Stimulated activated CD8-positive, alpha-beta memory T cell treated with anti-CD3 and anti-CD28 coated beads, Interleukin-12 subunit alpha, Interleukin-12 subunit beta, amount 100 ng/mL, for 4 hours (primary cell): ENCODE measurements at regions not wholly inside any gene's neighbourhood (a gene's known extent, or its start where the extent isn't known, plus 50 kb on each side); places are given as distances from the start of the nearest gene placed in this dataset.

Experiments used
- DNase-seq: peaks from one replicate; pipeline ENCODE4 v3.0.0-alpha.2; 2020; ENCODE audit warnings: low read depth

DNA sequence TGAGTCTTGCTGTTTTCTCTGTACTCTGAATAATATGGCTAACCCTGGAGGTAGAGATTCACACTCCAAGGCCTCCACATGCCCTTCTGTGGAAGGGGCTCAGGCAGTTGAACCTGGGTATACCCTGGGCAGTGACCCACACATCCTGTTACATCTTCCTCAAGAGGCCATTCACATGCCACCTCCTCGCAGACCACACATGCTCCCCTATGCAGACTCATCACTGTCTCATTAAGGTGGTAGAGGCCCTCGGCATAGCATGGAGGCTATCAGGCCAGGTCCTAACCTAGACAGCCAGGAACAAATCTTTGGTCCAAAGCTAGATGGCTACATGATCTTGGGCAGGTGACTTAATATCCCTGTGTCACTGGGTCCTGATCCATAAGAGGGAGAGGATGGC lies 363.9 kb upstream of the ZNF507 start:
- no peak for DNase-seq

GRCh38 chr19:31983647-31984046 lies 361.8 kb upstream of the ZNF507 start:
- DNase-seq, result no peak

DNA sequence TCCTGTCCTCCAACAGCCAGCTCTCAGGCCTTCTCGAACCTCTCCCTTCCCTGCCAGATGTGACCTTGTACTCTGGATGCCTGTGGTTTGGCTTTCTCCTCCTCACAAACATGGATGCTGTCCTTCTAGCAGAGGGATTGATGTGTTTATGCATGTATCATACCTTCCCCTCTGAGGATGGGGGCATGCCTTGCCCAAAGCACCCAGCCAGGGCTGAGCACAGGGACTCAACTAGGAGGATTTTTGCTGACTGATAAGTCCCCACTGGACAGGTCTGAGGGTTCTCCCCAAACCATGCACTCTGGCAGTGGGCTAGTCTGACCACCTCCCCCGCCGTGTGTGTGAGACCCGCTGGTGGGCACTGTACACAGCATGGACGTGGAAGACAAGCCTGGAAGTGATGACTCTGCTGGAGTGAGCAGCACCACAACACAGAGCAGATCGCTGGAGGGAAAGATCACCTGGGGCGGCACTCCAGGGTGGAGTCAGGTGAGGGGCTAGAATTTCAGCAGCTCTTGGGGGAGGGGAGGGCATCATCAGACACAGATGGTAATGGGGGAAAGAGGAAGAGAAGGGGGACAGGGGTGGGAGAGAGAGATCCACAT lies 360.3 kb upstream of the ZNF507 start:
- DNase-seq, result no peak

- DNase-seq, result no peak
Measured at GRCh38 chr19:31986951-31987350, 358.5 kb upstream of the ZNF507 start.

DNA sequence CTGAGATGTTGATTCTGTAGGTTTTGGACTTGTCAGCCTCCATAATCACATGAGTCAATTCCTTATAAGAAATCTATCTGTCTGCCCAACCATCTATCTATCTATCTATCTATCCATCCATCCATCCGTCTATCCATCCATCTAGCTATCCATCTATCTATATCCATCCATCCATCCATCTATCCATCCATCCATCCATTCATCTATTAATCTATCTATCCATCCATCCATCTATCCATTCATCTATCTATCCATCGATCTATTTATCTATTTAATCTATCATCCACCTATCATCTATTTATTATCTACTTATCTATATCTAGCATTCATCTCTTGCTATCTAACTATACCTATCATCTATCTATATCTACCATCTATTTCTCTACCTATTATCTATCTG lies 357.2 kb upstream of the ZNF507 start:
- DNase-seq, result no peak

- DNase-seq, result no peak
Measured at GRCh38 chr19:31991984-31992655, 353.3 kb upstream of the ZNF507 start.

DNA sequence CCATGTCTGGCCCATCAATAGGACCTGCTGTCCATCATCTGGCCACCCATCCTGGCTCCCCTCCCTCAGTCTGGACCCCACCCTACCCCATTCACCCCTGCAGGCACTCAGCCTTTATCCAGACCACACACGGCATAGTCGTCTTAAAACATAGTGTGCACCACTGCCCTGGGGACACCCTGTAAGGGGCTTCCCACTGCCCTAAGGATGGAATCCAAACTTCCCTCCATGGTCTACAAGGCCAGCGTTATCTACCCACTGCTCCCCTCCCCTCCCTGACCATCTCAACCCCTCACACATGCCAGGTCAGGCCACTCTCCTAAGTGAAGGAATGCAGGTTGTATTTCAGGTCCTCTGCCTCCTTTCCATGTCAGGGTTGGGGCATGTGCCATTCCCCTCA lies 352.7 kb upstream of the ZNF507 start:
- no peak for DNase-seq

- DNase-seq, result no peak
Measured at GRCh38 chr19:31995546-31995945, 349.9 kb upstream of the ZNF507 start.

DNA sequence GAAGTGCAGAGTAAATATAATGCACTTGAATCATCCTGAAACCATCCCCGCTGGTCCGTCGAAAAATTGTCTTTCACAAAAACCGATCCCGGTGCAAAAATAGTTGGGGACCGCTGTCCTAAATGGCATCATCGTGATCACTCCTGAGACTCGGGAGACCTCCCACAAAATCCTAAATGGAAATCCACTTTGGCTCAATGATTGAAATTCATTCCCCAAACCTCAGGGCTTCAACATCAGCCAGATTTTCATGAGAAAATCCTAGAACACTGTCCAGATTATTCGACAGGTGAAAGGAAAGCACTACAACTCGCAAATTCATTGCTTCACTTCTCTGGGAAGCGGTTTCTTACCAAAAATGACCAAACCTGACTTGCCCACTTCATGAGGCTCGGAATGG lies 335.3 kb upstream of the ZNF507 start:
- no peak for DNase-seq

GRCh38 chr19:32012206-32012605 lies 333.2 kb upstream of the ZNF507 start:
- DNase-seq, result no peak

GRCh38 chr19:32012886-32013631 lies 332.4 kb upstream of the ZNF507 start:
- DNase-seq, result no peak

DNA sequence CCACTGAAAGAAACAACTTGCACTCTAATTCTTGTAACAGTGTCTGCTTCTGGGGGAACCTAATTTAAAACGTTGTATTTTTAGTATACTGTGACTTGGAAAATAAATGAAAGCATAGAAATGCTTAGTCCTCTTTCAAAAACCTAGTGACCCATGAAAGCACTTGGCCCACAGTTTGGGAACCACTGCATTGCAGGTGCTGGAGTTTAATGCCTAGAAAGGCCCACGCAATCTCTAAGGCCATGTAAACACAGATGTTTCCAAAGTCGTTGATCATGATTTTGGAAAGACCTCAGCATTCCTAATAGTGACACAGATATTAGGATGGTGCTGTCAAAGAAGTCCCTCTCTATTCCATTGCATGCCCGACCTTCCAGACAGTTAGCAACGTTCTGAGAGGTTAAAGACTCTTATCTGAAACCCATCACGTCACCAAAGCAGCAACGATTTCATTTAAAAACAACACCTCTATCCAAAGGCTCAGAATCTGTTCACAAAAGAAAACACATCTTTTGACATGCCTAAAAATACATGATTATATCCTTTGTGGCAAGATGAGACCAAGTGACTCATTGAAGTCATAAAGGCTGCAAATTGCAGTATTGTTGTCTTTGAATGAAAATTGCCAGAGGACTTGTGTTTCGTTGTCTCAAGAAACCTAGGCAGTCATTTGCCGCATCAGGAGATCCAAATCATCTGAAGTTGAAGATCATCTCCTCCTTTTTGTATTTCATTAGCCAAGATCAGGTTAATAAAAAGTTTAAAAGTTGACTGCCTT lies 328.0 kb upstream of the ZNF507 start:
- DNase-seq, result no peak

DNA sequence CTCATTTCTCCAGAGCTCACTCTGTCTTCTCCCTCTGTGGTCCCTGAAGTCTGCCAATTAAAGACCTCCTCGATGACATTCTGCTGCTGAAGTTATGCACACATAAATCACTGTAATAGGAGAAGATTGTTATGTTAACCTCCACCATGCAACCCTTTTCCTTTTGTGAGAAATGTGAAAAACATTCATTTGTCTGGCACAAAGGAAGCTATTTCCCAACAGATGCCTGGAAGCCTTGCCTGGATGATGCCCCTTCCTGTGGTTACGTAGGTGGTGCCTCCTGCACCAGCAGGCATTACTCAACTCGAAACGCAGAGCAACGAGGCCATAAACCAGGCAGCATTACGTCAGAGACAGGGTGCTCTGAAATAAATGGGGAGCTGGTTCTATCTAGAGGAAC lies 327.4 kb upstream of the ZNF507 start:
- DNase-seq, result no peak

DNA sequence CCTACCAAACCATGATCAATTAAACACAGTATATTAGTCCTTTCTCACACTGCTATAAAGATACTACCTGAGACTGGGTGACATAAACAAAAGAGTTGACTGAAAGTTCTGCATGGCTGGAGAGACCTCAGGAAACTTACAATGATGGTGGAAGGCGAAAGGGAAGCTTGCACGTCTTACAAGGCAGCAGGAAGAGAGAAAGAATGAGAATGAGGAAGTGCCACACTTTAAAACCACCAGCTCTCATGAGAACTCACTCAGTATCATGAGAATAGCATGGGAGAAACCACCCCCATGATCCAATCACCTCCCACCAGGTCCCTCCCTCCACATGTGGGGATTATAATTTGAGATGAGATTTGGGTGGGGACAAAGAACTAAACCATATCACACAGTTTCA lies 324.9 kb upstream of the ZNF507 start:
- DNase-seq, result no peak

GRCh38 chr19:32022044-32022640 lies 323.3 kb upstream of the ZNF507 start:
- DNase-seq, result no peak

DNA sequence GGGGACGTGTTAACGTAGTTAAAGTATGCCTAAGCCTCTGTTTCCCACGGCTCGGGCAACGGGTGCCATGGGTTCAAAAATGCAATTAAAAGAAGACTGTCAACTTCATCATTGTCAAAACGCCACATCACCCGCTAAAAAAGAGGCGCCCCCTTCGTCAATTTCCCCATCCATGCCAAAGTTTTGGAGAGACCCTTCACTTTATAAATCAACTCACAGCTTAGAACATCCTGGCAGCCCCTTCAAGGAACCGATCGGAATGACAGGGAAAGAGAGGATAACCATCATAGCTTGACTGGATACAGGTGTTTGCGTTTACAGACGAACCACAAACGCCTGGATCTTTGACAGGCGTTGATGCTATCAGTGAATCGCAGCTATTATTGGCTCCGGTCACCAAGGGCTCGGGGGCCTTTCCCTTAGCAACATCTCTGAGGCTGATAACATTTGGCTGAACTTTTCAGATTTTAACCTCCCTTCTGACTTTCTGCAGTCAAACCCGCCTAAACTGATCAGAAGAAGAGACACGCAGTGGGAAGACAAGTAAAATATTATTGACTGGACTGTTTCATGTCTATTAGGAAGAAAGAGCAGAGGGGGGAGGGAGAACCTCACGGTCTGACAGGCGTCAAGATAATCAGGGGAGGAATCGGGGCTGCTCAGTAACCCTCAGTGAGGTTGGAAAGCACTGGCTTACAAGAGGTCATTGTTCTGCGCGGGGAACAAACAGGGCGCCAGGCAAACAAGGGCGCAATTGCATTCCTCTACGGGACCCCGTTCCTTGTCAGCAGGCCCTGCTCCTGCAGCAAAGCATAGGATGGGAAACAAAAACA lies 322.5 kb upstream of the ZNF507 start:
- DNase-seq, result no peak

DNA sequence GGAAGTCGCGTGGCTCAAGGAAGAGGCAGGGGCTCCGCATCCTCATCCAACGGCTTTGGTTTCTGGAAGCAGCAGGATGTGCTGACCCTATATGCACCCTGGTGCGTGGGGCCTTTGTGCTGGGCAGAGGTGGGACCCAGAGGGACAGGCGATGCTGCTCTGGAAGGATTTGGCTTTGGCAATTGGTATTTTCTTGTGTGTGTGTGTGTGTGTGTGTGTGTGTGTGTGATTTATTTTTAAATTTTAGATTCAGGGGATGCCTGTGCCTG lies 321.9 kb upstream of the ZNF507 start:
- no peak for DNase-seq

DNA sequence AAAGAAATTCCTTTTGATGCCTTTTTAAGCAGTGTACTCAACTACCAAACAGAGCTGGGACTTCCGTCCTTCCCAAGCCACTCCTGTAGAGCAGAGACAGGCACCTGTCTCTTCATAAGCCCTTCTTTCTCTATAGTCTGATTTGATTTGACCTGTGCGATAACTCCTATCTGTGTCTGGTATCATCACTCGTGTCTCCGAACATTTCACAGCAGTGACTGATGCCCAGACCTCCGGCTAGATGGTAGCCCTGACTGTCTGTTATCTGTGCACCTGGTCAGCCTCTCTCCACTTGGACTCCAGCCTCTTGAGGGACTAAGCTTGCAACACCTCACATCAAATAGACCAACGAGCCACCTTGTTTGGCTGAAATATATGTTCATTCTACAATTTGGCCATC lies 316.2 kb upstream of the ZNF507 start:
- no peak for DNase-seq

GRCh38 chr19:32032561-32032960 lies 312.8 kb upstream of the ZNF507 start:
- DNase-seq, result no peak

DNA sequence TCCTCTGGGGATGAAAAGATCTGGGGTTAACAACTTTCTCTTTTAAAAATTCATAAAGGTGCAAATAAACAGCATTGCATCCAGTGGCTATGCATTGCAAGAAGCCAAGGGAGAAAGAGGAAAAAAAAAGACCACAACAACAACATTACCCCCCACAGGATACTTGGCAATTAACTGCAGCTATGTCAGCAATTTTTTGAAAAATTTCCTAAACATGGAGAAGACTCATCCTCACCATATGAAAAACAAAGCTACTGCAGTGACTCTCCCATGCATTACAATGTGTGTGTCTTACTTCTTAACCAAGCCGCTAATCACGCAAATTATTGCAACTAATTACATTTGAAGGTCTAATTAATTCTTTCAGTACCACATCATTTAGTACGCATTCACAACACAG lies 309.8 kb upstream of the ZNF507 start:
- DNase-seq, result no peak

DNA sequence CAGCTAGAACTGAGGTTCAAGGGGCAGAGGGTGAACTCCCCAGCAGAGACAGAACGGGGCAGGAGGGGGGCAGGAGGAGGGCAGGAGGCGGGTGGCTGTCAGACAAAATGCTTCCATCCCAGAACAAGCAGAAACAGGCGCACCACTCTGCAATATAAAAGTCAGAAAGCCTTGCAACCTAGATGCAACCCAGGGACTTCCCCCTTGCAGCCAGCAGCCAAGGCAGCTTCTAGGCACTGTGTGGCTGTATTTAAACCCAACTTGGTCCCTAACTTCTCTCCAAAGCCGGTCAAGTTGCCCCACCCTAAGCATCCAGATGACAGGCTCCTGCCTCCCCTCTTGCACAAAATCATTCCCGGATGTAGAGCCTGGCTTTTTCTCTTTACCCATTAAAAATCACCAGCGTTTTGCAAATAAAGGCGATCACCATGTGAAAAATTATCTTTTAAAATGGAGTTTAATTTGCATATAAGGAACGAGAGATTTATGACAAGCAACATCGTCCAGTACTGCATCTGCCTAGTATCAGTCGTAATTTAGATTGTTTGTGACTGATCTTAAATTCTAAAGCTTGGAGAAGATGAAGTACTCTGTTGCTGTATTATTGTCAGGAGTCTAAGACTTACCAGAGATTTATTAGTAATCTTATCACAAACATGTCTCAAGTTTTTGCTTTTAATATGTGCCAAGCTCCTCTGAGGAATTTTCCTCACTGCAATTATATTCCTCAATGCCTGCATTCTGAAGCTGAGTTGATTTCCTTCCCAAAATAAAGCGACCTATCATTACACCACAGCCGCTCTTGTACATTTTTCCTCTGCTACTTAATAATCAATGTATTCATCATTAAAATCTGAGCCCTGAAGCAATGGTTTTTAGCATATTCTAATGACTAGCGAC lies 307.1 kb upstream of the ZNF507 start:
- DNase-seq, result no peak
